NCI-H69 (cell line): ENCODE measurements at regions not wholly inside any gene's neighbourhood (a gene's known extent, or its start where the extent isn't known, plus 50 kb on each side); places are given as distances from the start of the nearest gene placed in this dataset.
A peak's percentile ranks its signal among the peaks of the same experiment; 100 is the strongest.
"Not testable (repeated sequence)": the region's sequence is repeated elsewhere in the genome, so short reads cannot be mapped to it uniquely, and the experiment has no call there.

Source experiments
- DNase-seq: peaks from one replicate; lab custom pipeline; 2025; lab: John Stamatoyannopoulos, UW

- no peak for DNase-seq
These were observed 399.1 kb upstream of the LARGE1 start for GRCh38 chr22:34319346-34319745.

- DNase-seq = no peak
These were observed 404.5 kb upstream of the LARGE1 start for GRCh38 chr22:34324763-34325162.

GRCh38 chr22:34326901-34327300 lies 406.6 kb upstream of the LARGE1 start:
- DNase-seq = no peak

GRCh38 chr22:34330432-34330831 lies 410.2 kb upstream of the LARGE1 start:
- no peak for DNase-seq

GRCh38 chr22:34333285-34333684 lies 413.0 kb upstream of the LARGE1 start:
- DNase-seq = no peak

GRCh38 chr22:34334893-34335292 lies 414.6 kb upstream of the LARGE1 start:
- DNase-seq = no peak

- DNase-seq = no peak
These were observed 424.4 kb upstream of the LARGE1 start for GRCh38 chr22:34344702-34345101.

GRCh38 chr22:34354071-34354817 lies 434.0 kb upstream of the LARGE1 start:
- DNase-seq = no peak

GRCh38 chr22:34356481-34356880 lies 436.2 kb upstream of the LARGE1 start:
- DNase-seq = no peak

- no peak for DNase-seq
These were observed 450.4 kb upstream of the LARGE1 start for GRCh38 chr22:34370711-34371110.

- no peak for DNase-seq
These were observed 459.5 kb upstream of the LARGE1 start for GRCh38 chr22:34379825-34380224.

GRCh38 chr22:34380532-34380931 lies 460.3 kb upstream of the LARGE1 start:
- no peak for DNase-seq

GRCh38 chr22:34390400-34390799 lies 470.1 kb upstream of the LARGE1 start:
- no peak for DNase-seq

- DNase-seq = no peak
These were observed 475.1 kb upstream of the LARGE1 start for GRCh38 chr22:34395370-34395769.

- DNase-seq = no peak
These were observed 483.4 kb upstream of the LARGE1 start for GRCh38 chr22:34403667-34404066.

- no peak for DNase-seq
These were observed 489.8 kb upstream of the LARGE1 start for GRCh38 chr22:34410111-34410510.

- DNase-seq = peak; percentile 86
These were observed 494.5 kb upstream of the LARGE1 start for GRCh38 chr22:34414467-34415440.

GRCh38 chr22:34416022-34416860 lies 496.0 kb upstream of the LARGE1 start:
- peak; percentile 69 for DNase-seq

- DNase-seq = not testable (repeated sequence)
These were observed 502.7 kb upstream of the LARGE1 start for GRCh38 chr22:34422948-34423347.

GRCh38 chr22:34427436-34427835 lies 507.2 kb upstream of the LARGE1 start:
- DNase-seq = peak; percentile 91

GRCh38 chr22:34427841-34428240 lies 507.6 kb upstream of the LARGE1 start:
- DNase-seq = no peak

- DNase-seq = no peak
These were observed 509.0 kb upstream of the LARGE1 start for GRCh38 chr22:34429314-34429713.
